ENCODE measurements at regions not wholly inside any gene's neighbourhood (a gene's known extent, or its start where the extent isn't known, plus 50 kb on each side); places are given as distances from the start of the nearest gene placed in this dataset.

DNA sequence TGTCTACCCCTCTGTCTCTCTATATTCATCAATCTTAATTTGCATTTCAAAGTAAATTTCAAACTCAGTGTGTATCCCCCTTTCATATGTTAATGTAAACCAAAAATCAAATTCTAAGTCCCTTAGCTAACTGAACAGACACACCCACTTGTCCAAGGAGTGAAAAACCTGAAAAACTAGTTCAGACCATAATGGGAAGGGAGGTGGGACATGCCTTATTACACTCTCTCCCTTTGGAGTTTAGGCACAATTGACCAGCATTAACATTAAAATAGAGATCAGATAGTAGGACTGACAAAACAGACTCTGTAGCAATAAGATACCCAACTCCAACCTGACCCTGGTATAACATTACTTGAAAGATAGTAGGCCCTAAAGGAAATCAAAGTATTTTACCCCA, 247.7 kb upstream of the GADL1 start:
- Histone ChIP-seq H3K18ac (ENCODE audit: low read depth, low read length) (no peak overlapping the region), H3K4ac (ENCODE audit: low read depth, low read length) (no peak overlapping the region), H3K56ac (ENCODE audit: extremely low read depth, insufficient read depth, low read length) (no peak overlapping the region), H4K20me1 (ENCODE audit: insufficient read depth, low read length) (no peaks in the 10 kb centered on the region), H2BK120ac (ENCODE audit: low read depth, low read length) (no peak overlapping the region), H3K23ac (ENCODE audit: low read depth, low read length) (no peak overlapping the region), H3K9me3 (ENCODE audit: control insufficient read depth, insufficient read depth, low read length) (peaks cover 1% of the 10 kb centered on the region; the same call in 1 of the 2 replicates), H3K79me1 (ENCODE audit: low read depth in 1 of 2, low read length in 2 of 2) (no peaks in the 10 kb centered on the region), H3K36me3 (ENCODE audit: control insufficient read depth, insufficient read depth, low read length) (no peaks in the 10 kb centered on the region), H2BK5ac (ENCODE audit: low read depth, low read length, poor library complexity, severe bottlenecking) (no peak overlapping the region), H4K8ac (ENCODE audit: low read depth in 2 of 2, low read length in 2 of 2) (no peak overlapping the region), H3K4me2 (ENCODE audit: low read depth, low read length) (no peak overlapping the region), H3K4me1 (ENCODE audit: control insufficient read depth, insufficient read depth, low read length) (no peaks in the 10 kb centered on the region), H4K5ac (ENCODE audit: low read depth, low read length) (no peak overlapping the region), H2AK9ac (replicated peaks; ENCODE audit: low read depth, low read length, poor library complexity) (no peak overlapping the region), H3K9ac (ENCODE audit: low read depth, low read length) (no peak overlapping the region), H3K27ac (ENCODE audit: insufficient read depth, low read length) (no peak overlapping the region), H2AK5ac (ENCODE audit: low read depth, low read length) (no peak overlapping the region), H2BK20ac (ENCODE audit: low read depth, low read length) (no peak overlapping the region), H3K27me3 (ENCODE audit: control insufficient read depth, insufficient read depth, low read length) (no peaks in the 10 kb centered on the region), H3K9me1 (ENCODE audit: insufficient read depth, low read length) (no peaks in the 10 kb centered on the region), H2AFZ (replicated peaks; ENCODE audit: low read length, poor library complexity) (no peak overlapping the region), H4K91ac (ENCODE audit: insufficient read depth, low read depth, low read length) (no peak overlapping the region), H3K4me3 (ENCODE audit: insufficient read depth, low read depth, low read length) (no peak overlapping the region), H2BK15ac (ENCODE audit: low read depth, low read length) (no peak overlapping the region), H3K14ac (replicated peaks; ENCODE audit: low read depth, low read length) (no peak overlapping the region)
- no peak for TF ChIP-seq RAD21 (IDR thresholded peaks at IDR 0.05; ENCODE audit: low read length)
- TF ChIP-seq POLR2A (IDR thresholded peaks at IDR 0.05; ENCODE audit: low read depth, low read length) = no peak
- TF ChIP-seq, protein P1, sequence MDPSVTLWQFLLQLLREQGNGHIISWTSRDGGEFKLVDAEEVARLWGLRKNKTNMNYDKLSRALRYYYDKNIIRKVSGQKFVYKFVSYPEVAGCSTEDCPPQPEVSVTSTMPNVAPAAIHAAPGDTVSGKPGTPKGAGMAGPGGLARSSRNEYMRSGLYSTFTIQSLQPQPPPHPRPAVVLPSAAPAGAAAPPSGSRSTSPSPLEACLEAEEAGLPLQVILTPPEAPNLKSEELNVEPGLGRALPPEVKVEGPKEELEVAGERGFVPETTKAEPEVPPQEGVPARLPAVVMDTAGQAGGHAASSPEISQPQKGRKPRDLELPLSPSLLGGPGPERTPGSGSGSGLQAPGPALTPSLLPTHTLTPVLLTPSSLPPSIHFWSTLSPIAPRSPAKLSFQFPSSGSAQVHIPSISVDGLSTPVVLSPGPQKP (IDR thresholded peaks at IDR 0.05; ENCODE audit: borderline replicate concordance, low read depth, low read length) = no peak
- no peak for TF ChIP-seq MAZ (IDR thresholded peaks at IDR 0.05; ENCODE audit: borderline replicate concordance, low read depth, low read length)
- TF ChIP-seq SMC3 (IDR thresholded peaks at IDR 0.05; ENCODE audit: low read depth, low read length) = no peak
- TF ChIP-seq BHLHE40 (IDR thresholded peaks at IDR 0.05; ENCODE audit: low read depth, low read length) = no peak
- TF ChIP-seq, protein P2, sequence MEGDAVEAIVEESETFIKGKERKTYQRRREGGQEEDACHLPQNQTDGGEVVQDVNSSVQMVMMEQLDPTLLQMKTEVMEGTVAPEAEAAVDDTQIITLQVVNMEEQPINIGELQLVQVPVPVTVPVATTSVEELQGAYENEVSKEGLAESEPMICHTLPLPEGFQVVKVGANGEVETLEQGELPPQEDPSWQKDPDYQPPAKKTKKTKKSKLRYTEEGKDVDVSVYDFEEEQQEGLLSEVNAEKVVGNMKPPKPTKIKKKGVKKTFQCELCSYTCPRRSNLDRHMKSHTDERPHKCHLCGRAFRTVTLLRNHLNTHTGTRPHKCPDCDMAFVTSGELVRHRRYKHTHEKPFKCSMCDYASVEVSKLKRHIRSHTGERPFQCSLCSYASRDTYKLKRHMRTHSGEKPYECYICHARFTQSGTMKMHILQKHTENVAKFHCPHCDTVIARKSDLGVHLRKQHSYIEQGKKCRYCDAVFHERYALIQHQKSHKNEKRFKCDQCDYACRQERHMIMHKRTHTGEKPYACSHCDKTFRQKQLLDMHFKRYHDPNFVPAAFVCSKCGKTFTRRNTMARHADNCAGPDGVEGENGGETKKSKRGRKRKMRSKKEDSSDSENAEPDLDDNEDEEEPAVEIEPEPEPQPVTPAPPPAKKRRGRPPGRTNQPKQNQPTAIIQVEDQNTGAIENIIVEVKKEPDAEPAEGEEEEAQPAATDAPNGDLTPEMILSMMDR (conservative IDR thresholded peaks at IDR 0.05; ENCODE audit: low read depth, low read length) = no peak
- TF ChIP-seq MAFK (IDR thresholded peaks at IDR 0.05; ENCODE audit: low read depth, low read length) = no peak
- no peak for TF ChIP-seq MXI1 (IDR thresholded peaks at IDR 0.05; ENCODE audit: borderline replicate concordance, low read depth, low read length)
- no peak for TF ChIP-seq CHD1 (IDR thresholded peaks at IDR 0.05; ENCODE audit: low read depth, low read length)
- no peak for TF ChIP-seq RCOR1 (IDR thresholded peaks at IDR 0.05; ENCODE audit: insufficient replicate concordance, low read length)
- TF ChIP-seq NFE2L2 (IDR thresholded peaks at IDR 0.05; ENCODE audit: low read depth, low read length) = no peak
- TF ChIP-seq, protein P3, sequence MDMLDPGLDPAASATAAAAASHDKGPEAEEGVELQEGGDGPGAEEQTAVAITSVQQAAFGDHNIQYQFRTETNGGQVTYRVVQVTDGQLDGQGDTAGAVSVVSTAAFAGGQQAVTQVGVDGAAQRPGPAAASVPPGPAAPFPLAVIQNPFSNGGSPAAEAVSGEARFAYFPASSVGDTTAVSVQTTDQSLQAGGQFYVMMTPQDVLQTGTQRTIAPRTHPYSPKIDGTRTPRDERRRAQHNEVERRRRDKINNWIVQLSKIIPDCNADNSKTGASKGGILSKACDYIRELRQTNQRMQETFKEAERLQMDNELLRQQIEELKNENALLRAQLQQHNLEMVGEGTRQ (IDR thresholded peaks at IDR 0.05; ENCODE audit: low read depth, low read length) = no peak
- TF ChIP-seq FOS (IDR thresholded peaks at IDR 0.05; ENCODE audit: low read depth, low read length) = no peak
- no peak for TF ChIP-seq RFX5 (IDR thresholded peaks at IDR 0.05; ENCODE audit: low read depth, low read length)
- no peak for TF ChIP-seq CEBPB (IDR thresholded peaks at IDR 0.05; ENCODE audit: low read depth, low read length)
- ATAC-seq (ENCODE audit: low read depth) = no peak
- intact Hi-C loops (cut with micrococcal nuclease) = no loop called here
- CTCF ChIA-PET = interaction anchor here (0.6 kb wide), 1 partner anchor 14 kb away, joined by 5 read pairs; no protein-coding TSS in a partner anchor
- BruUV-seq (replicated peaks) = no TSS peak
- no peak for DNase-seq
- dilution Hi-C loops (cut with HindIII; ENCODE audit: low sequenced_read_pairs, unreplicated experiment) = no loop called here
- in situ Hi-C loops (cut with MboI; ENCODE audit: low sequenced_read_pairs) = loop anchor here (25.0 kb wide), 1 partner anchor 1105 kb away; no protein-coding TSS in a partner anchor
- POLR2A ChIA-PET (ENCODE audit: unreplicated experiment) = no interaction called here

Measured in IMR-90 (cell line).